GM04503 (cell line): ENCODE measurements at regions not wholly inside any gene's neighbourhood (a gene's known extent, or its start where the extent isn't known, plus 50 kb on each side); places are given as distances from the start of the nearest gene placed in this dataset.

ENCODE experiments used
- DNase-seq: peaks from one replicate; pipeline ENCODE4 v3.0.0-alpha.2; 2012; ENCODE audit warnings: low read depth

GRCh38 chr13:26989261-26989956 lies 182.2 kb downstream of the USP12 start:
- DNase-seq, result no peak

- no peak for DNase-seq
These were observed 183.4 kb downstream of the USP12 start for GRCh38 chr13:26988059-26988769.

DNA sequence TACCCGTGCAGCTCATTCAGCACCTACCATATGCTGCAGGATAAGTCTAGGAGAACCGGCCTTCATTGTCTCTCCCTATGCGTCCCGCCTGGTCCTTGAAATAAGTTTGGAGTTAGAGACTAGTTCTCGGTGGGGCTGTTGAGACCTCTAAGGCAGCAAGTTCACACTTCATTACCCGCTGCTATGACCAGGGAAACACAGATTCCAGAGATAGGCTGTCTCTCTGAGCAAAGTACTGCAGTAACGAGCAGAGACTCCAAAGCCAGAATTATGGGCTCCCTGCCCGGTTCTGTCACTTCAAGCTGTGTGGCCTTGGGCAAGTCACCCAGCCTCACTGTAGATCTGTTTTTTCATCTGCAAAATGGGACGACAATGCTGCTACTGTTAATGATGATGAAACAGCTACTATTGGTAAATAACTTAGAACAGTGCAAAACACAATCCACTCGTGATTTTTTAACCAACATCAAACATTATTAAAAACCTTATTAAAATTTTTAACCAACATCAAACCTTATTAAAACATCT lies 184.1 kb downstream of the USP12 start:
- no peak for DNase-seq

GRCh38 chr13:26985285-26985878 lies 186.2 kb downstream of the USP12 start:
- peak; percentile 16 for DNase-seq

DNA sequence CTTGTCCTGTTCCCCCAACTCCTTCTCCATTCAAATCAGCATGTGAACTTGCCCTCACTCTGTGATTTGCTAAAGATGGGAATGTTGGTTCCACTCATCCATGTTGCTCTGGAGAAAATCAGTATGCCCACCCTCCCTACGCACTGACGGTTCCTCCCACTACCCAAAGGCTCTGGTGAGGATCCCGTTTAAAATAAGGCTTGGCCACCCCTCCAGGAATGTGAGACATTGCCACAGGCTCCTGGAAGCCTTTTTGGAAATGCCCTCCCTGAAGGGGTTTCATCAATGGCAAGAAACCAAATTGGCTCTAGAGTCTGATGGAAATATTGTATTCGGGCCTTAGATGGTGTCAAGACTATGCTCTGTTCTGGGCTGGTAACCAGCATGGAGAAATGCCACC lies 187.3 kb downstream of the USP12 start:
- no peak for DNase-seq

- DNase-seq, result no peak
These were observed 187.9 kb downstream of the USP12 start for GRCh38 chr13:26983543-26984320.

DNA sequence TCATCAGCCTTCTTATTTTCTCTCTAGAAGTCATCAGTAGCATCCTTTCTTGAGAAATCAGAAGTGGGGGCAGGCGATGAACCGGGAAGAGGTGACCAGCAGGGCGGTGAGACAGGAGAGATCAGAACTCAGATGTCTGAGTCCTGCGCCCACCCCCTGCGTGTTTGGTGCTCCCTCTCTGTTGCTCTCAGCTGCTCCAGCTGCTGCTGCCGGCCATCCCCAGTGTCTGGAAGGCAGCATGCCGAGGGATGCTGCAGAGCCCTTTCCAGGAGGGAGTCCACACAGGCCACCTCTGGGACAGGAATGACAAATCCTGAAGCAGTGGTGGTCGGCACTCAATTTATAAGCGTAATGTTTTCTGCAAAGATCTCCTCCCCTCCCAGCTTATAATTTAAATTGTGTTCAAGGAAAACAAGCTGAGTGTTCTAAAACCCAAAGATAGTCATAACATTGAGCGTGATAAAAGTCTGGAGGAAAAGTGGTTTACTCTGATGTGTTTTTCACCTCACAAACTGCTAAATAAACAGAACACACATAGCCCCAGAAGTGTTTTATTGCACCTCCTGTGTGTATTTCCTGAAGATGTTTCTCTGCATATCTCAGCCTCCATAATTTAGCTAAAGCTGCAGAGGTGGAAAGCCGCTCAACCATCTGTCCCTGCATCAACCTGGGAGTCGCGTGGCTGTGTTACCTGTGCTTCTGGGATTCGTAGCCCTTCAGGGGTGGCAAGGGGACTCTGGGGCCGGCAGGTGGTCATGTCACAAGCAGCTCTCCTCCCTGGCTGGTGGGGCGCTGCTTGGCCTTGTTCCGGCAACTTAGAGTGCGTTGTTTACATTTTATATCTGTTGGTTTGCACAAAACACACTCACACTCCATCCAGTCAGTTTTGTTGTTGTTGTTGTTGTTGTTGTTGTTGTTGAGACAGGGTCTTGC lies 191.2 kb downstream of the USP12 start:
- DNase-seq, result no peak

DNA sequence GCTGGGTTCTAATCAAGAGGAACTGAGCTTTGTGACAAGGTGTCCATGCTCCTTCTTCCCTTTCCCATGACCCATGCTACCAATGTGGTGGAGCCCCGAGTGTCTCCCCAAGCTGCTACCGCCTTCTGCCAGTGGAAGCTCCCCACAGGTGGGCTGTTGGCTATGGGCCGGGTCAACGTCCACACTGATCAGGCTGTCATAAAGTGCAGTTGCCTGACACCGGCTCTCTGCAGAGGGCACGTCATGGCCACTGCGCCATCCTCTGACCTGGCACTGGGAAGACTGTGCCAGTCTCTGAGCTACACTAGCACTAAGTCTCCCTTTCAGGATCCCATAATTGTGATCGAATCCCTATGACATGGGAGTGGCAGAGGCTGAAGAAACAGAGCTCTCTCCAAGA lies 192.3 kb downstream of the USP12 start:
- DNase-seq, result no peak

DNA sequence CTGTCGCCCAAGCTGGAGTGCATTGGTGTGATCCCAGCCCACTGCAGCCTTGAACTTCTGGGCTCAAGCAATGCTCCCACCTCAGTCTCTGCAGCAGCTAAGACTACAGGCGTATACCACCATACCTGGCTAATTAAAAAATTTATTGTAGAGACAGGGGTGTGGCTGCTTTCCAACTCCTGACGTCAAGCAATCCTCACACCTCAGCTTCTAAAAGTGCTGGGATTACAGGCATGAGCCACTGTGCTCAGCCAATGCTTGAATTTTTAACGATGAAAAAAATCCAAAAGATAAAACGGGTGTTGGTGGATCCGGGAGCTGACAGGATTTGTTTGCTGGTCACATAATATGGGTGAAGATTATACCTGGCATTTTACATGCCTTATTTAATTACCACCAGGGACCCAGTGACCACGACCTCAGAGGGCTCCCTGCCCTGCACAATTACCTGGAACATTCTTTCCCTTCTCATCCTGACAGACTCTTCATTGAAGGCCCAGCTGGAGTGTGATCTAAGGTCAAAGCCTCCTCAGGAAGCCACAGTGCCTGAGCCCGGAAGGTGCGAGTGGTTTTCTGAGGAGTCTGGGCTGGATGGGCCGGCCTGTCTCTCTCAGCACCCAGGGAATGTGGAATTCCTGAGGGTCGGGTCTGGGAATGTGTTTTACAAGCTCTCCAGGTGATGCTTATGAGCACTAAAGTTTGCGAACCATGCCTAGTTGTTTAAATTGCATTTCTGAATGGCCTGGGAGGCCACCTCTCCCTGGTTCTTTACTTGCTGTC lies 193.3 kb downstream of the USP12 start:
- no peak for DNase-seq

DNA sequence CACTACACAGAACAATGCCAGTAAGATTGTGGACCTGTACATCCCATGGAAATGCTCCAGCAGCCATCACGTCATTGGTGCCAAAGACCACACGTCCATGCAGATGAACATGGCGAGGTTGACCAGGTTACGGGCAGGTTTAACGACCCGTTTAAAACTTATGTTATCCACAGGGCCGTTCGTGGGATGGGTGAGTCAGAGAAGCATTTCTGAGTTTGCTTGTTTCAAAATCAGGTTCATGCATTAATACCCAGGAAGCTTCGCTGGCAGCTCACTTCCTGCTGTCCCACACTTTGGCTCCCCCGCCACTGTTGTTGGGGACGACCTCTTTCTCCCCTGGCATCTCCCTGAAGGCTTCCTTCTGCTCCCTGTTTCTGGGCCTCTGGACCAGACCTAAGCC lies 194.1 kb downstream of the USP12 start:
- no peak for DNase-seq

DNA sequence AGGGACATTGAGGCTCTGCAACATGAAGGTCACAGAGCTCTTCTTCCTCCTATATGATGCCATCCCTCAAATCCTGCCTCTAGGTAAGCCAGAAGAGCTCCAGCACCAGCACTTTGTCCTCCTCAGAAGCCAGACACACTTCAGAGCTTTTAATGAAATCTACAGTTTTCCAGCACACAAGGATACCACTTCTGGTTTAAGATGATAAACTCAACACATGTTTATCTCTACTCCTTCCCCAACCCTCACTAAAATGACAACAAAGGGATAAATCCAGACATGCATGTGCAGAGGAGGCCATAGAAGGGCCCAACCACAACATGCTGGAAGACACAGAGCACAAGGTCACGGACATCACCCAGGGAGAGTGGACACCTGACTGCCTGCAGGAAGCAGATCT lies 195.3 kb downstream of the USP12 start:
- no peak for DNase-seq

DNA sequence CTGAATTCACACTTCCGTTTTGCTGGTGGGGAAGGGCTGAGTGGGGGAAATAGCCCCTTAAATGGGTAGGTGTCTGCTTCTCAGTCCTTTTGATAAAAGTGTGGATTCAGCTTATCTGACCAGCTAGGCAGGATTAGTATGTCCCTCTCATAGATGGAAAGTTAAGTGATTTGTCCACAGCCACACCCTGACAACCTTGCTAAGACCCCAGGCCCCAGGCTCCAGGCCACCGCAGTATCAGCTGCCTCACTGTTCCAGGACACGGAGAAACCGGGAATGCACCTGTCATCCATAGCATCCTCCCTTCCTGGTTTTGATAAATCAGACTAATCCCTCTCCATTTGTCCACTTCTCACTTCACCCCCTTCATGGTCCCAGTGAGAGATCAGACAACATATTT lies 197.7 kb downstream of the USP12 start:
- DNase-seq, result no peak

- DNase-seq, result no peak
These were observed 198.3 kb downstream of the USP12 start for GRCh38 chr13:26973295-26973694.

DNA sequence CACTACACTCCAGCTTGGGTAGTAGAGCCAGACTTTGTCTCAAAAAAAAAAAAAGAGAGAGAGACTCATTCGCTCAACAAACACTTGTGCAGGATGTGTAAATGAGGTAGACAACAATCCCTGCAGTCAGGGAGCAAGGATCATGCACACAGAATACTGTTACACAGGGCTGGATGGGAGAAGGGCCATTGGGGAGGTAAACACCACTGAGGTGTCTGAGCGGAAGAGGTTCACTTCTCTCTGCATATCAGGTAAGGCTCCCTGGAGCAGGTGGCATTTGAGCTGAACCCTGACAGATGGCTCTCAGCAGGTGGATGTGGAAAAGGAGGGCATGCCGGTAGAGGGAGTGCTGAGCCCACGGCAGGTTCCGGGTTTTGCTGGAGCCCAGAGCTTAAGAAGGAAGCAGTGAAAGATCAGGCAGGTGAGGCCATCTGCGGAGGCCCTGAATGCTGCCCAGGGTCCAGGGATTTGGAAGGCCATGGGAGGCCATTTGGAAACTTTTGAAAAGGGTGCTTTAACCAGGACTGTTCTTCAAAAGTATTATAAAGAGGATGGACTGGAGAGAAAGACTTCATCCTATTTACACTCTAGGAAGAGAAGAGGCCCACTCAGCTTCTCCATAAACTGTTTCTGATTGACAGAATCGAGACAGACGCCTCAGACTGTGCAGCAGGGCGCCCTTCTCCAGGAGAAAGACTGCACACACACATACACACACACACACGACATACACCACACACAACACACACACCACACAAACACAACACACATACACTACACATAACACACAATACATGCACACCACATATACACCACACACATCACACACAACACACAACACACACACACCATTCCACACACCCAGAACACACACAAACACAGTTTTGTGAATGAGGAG lies 199.4 kb downstream of the USP12 start:
- no peak for DNase-seq

DNA sequence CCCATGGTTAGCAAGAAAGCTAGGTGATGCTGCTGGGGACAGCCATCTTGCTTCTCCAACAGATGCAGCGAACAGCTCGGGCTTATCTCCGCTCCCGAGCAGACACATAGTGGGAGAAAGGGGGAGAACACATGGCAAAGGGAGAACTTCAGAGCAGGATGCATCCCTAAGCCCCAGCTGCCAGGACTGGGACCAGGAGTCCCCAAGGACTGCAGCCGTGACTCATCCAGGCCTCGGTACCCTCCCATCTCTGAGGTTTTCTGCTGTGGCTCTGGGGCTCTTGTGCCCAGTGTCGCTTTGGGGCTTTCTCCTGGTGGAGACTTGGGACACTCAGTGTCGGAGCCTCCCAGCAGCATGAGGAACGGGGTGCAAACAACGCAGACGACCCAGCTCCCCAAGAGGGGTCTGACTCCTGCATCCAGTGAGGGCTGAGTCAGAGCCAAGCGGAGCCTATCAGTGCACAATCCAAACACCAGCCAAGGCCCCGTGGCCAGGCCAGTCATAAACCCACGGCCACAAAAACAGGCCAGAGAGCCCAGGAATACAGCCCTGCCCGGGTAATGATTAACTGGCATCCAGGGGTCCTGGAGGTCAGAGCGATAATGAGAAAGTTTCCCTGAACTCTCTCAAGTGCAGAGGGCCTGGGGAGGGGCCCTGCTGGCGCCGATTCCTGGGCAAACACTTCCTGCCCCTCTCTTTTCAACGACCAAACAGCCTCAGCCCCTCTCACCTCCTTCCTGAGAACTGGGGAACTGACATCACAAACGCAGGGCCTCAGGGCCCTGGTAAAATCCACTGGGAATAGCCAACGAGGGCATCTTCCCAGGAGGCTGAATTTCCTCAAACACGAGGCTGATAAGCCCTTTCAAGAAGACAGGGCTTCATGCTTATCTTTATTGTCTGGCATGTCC lies 202.9 kb downstream of the USP12 start:
- DNase-seq, result no peak

DNA sequence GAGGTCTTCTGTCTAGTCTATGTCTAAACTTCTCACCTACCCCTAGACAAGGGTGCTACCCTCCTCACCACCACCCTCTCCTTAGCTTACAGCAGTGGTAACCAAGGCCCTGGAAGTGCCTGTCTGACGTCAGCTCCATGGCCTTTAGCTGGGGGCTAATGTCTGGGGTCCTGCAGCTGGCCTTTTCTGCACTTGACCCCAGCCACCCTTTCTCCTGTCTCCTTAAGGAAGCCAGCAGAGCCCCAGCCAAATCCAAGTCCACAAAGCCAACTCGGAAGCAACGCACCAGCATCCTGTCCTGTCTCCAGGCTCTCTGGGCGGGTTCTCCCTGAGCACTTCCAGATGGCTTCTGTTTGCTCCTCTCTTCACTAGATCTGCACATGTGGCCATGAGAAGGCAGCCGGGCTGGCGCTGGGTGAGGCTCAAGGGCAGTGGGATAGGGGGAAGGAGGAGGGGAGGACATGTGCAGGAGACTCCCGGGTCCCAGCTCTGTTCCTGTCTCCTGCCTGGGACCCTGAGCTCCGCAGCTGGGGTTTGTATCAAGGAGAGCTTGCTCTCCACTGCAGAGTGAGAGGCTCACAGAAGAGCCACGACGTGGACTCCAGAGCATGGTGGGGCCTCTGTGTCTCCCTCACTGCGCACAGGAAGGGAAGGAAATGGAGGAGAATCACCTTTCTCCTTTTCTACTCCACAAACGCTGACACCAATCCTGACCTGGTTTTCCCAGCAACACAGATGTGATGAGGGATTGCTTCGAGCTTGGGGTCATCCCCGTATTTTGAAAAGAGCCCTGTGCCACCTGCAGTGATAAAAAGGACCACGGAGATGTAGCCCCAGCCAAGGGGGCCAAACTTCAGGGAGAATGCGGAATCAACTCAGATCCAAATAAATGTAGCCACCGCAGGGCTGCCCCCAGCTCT lies 204.2 kb downstream of the USP12 start:
- DNase-seq, result peak; percentile 20

DNA sequence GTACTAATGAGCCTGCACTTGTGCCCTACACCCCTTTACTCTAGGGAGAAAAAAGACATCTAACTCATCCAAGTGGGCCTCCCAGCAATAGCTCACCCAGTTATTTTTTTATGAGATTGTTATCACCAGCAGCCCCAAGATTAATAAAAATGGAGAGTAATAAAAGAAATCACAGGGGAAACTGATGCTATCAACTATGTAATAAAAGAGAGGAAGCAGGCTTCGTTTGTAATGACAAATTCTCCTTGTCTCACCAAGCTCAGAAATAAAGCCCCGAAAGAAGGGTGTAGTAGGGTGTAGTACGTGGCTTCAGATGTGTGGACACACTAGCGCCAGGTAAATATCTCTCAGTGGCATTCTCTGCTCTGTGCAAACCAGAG lies 204.9 kb downstream of the USP12 start:
- DNase-seq, result no peak
